Fibroblast of lung (primary cell): ENCODE measurements at regions not wholly inside any gene's neighbourhood (a gene's known extent, or its start where the extent isn't known, plus 50 kb on each side); places are given as distances from the start of the nearest gene placed in this dataset.

Experiments used
- EZH2 ChIP-seq: IDR thresholded peaks from 2 replicates; pipeline ENCODE4 v1.5.1; 2012; ENCODE audit warnings: low read length, control low read depth, mild to moderate bottlenecking; ENCODE audit errors: missing control alignments
- TF ChIP-seq, protein P1 (sequence below), 2 donors: IDR thresholded peaks in 1 of 2; conservative IDR thresholded peaks in 1 of 2; 1 replicate in 1 of 2; 2 replicates in 1 of 2; pipeline ENCODE4 v1.5.1; 2011 to 2012; ENCODE audit warnings: low read length in 2 of 2, control low read depth in 1 of 2, inconsistent platforms in 1 of 2, low read depth in 1 of 2, mild to moderate bottlenecking in 1 of 2

DNA sequence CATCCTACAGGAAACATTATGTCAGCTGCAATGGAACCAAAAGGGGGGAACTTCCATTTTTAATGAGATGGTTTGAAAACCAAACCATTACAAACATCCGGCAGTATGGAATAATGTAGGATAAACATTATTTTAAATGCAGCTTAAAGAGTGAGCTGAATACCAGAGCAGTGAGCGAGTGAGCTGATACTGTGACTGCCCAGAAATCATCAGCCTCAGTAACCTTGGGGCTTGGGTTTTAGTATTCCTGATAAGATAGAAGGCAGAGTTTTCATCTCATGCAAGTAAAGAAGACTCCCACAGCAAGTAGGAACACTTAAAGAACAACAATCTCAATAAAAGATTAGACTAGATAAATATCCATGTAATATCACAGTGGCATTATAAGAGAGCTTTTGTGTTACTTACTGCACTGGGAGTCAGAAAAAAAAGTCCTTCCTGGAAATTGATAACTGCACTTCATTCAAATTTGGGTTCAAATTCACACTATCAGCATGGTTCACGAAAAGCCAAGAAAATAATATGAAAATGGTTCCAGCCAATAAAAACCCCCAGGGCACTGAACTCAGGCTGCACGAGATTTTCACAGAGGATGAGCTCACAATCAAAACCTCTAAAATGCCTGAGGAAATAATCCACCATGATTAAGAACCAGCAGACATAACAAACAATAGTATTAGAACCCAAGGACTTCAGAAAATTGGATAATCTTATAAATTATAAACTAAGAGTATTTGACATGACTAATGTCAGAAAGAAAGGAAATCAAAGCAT lies 115.7 kb downstream of the MTPAP start:
- TF ChIP-seq, protein P1, sequence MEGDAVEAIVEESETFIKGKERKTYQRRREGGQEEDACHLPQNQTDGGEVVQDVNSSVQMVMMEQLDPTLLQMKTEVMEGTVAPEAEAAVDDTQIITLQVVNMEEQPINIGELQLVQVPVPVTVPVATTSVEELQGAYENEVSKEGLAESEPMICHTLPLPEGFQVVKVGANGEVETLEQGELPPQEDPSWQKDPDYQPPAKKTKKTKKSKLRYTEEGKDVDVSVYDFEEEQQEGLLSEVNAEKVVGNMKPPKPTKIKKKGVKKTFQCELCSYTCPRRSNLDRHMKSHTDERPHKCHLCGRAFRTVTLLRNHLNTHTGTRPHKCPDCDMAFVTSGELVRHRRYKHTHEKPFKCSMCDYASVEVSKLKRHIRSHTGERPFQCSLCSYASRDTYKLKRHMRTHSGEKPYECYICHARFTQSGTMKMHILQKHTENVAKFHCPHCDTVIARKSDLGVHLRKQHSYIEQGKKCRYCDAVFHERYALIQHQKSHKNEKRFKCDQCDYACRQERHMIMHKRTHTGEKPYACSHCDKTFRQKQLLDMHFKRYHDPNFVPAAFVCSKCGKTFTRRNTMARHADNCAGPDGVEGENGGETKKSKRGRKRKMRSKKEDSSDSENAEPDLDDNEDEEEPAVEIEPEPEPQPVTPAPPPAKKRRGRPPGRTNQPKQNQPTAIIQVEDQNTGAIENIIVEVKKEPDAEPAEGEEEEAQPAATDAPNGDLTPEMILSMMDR (conservative IDR thresholded peaks at IDR 0.05 in 1 of 2, IDR thresholded peaks at IDR 0.05 in 1 of 2; ENCODE audit: low read depth in 1 of 2, low read length in 2 of 2), result no peak
- TF ChIP-seq EZH2, result no peak
